Superior temporal gyrus (tissue), 1 donor: ENCODE measurements at regions not wholly inside any gene's neighbourhood (a gene's known extent, or its start where the extent isn't known, plus 50 kb on each side); places are given as distances from the start of the nearest gene placed in this dataset.

ENCODE experiments used
- DNase-seq: peaks from one replicate; pipeline ENCODE4 v3.0.0-alpha.2; 2016; ENCODE audit errors: extremely low spot score

DNA sequence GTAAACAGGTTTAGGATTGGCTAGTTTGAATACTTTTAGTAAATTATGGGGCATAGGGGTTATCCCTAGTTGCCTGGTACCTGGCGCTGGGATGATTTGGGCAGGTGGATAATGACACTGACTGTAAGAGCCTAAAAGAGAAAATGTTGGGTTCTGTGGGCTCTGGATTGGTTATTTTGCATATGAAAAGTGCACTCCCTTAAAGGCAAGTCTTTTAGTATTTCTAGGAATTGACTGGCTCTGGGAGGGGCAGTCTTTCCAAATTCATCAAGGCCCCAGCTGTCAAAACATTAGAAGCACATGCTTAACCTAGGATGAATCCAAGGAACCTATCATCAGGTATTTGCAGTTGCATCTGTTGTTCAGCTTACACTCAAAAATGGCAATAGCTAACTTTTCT lies 454.6 kb upstream of the SORCS1 start:
- no peak for DNase-seq

DNA sequence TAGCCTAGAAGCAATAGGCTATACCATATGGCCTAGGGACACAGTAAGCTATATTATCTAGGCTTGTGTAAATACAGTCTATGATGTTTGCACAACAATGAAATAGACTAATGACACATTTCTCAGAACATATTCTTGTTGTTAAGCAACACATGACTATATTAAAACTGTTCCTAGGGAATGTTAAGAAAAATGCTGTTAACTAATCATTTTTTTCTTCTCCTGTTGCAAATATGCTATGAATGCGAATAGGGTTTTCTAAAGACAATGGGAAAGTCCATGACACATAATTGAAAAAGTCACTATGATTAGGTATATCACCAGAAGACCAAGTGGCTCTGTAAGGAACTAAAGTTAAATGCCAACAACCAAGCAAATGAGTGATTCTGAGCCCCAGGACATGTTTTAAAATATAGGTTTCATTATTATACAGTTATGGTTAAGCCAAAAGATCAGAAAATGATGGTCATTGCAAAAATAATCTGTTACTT lies 454.0 kb upstream of the SORCS1 start:
- DNase-seq: no peak

DNA sequence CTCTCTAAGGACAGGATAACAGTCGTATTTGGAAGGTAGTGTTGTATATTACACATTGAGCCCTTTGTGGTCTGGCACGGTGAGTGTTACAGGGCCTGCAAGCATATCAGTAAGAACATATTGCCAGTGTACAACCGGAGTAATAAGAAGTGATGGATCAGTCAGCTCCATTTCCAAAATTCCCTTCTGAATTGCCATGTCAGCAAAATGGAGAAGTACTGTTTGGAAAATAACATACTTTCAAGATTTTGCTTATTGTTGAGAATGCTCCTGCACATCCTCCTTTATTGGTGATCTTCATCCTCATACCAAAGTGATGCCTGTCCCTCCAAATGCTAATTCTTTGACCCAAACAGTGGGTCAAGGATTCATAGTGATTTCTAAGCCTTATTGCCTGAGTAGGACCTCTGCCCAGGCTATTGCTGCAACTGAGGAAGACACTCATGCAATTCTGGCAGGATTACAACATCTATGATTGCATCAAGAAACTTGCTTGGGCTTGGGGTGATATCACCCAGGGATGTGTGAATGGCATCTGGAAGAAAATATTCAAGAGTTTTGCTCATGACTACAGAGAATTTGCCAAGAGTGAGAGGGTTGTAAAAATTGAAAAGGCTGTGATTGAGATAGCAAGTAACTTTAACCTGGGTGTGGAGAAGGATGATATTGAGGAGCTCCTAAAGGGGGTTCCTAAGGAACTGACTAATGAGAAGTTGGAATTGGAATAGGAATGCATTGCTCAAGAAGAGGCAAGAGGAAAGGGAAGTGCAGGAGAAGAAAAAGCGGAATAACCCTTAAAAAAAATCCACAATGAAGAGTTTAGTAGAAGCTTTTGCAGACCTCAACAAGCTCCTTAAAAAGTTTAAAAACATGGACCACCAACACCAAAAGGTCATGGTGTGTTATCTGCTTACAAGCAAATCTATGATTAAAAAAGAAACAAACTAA lies 452.2 kb upstream of the SORCS1 start:
- DNase-seq: no peak

GRCh38 chr10:107616031-107616430 lies 451.5 kb upstream of the SORCS1 start:
- DNase-seq: no peak

DNA sequence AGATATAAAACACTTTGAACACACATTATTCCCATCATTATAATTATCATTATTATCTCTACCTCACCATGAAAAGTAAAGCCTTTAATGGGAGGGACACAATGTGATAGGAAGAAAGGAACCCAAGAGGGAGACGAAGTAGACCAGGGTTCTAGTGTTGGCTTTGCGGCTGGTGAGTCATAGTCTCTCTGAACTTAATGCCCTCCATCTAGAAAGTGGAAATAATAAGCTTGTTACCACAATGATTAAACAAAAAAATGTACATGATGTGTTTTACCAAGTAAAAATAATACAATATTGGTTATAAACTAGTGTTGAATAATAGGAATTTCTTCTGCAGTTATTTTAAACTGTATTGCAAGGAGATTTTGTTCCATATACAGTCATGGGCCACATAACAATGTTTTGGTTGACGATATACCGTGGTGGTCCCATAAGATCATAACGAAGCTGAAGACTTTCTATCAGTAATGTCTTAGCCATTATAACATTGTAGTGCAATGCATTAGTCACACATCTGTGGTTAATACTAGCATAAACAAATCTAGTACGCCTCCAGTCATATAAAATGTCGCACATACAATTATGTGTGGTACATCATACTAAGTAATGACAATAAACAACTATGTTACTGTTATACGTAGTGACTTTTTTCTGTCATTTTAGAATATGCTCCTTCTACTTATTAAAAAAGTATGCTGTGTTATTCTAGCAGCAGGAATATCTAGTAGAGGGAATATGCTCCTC lies 450.6 kb upstream of the SORCS1 start:
- DNase-seq: no peak

GRCh38 chr10:107611115-107611514 lies 446.6 kb upstream of the SORCS1 start:
- DNase-seq: no peak

GRCh38 chr10:107589081-107589480 lies 424.6 kb upstream of the SORCS1 start:
- DNase-seq: no peak

GRCh38 chr10:107585630-107586029 lies 421.1 kb upstream of the SORCS1 start:
- DNase-seq: no peak

DNA sequence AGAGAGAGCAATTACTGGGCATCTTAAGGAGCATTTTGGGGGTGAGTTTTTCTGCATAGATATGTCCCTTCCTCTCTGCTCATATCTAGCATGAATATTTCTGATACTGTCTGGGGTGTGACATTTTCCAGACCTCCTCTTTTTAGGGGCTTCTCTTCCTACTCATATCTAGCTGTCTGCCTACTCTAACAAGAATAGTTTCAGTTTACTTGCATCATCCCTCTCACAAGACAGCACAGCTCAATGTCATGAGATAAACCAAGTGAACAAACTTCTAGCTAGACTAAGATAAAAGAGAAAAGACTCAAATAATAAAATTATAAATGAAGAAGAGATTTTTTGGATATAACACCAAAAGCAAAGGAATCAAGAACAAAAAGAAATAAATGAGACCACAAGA lies 419.5 kb upstream of the SORCS1 start:
- DNase-seq: no peak

GRCh38 chr10:107579970-107580369 lies 415.5 kb upstream of the SORCS1 start:
- no peak for DNase-seq

- peak; percentile 27 for DNase-seq
These were observed 412.7 kb upstream of the SORCS1 start for GRCh38 chr10:107577221-107577620.

- DNase-seq: peak; percentile 23
These were observed 412.2 kb upstream of the SORCS1 start for GRCh38 chr10:107576746-107577145.

GRCh38 chr10:107565014-107565413 lies 400.5 kb upstream of the SORCS1 start:
- DNase-seq: no peak

GRCh38 chr10:107561136-107561650 lies 396.7 kb upstream of the SORCS1 start:
- no peak for DNase-seq

DNA sequence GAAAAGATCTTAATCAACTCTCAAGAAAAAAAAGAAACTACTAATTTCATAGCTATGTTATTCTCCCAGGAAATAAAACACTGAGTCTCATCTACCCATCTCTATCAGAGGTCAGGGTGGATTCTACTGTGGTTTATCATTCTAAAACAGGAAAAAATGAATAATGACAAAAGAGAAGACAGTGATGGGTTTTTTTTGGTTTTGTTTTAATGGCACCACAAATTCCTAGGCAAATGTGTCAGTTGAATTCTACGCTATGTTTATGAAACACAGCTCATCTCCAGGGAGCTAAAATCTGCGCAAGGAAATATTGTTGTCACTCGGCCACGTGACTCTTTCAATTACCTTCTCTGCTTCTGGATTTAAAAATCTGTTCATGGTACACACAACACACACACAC lies 393.4 kb upstream of the SORCS1 start:
- DNase-seq: no peak

DNA sequence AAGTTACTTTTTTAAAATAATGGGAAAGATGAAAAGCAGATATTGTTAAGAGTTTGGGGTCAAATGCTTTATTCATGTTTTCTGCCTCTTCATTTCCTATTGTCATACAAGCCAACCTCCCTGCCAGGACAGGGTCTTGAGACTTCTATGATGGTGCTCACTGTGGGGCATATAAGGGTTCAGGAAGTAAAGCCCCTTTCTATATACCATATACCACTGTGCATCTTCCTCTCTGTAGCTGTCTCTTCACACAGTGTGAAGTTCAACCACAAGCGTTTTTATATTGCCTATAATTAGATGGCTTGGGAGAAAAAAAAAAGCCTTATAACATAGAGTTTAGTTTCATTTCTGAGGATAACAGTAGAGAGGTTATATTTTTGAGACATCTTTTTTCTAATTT lies 389.8 kb upstream of the SORCS1 start:
- DNase-seq: no peak

DNA sequence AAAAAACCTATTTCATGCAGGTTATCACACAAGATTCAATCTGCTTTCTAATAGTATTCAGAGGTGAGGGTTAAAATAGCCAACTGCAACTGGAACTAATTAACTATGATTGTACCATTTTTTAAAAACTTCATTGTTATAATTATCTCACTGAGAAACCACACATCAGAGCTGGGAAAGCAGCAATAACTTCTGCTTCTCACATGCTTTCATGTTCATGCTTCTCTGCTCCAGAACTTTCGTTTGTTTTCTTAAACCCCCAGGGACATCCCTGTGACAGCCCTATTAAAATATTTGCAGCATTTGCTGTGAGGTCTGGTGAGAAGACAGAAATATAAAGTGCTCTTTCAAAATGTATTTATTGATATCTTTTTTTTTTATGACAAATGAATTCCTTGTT lies 389.0 kb upstream of the SORCS1 start:
- no peak for DNase-seq

DNA sequence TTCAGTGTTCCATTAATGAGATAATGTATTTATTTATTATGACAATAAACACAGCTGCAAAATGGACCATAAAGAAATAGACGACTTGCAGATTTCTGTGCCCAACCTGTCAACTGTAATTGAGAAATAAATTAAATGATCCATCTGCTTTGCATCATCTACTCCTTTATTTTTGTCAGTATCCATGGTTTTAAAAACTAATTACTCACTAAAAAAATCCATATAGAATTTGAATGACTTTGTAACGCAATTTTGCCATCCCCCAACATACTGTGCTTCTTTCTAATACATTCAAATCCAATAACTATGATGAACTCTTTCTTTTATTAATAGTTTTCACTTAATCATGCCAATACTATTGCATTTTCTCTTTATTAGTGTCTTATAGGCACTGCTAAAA lies 388.5 kb upstream of the SORCS1 start:
- DNase-seq: no peak

- peak; percentile 56 for DNase-seq
These were observed 383.8 kb upstream of the SORCS1 start for GRCh38 chr10:107548301-107548700.

DNA sequence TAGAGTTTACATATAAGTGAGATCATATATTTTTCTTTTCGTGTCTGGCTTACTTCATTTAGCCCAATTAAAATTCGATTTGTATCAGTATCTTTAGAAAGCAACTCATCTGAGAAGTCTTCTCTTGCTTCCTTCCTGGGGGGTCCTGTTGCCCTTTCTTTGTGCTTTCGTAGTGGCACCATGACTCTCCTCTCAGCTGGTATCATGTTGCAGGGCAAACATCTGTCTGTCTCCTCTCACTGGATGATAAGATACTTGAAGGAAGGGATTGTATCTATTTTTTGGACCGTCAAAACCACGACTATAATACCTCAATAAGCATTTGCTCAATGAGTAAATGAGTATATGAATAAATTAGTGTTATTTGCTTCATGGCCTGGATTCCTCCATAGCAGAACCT lies 382.5 kb upstream of the SORCS1 start:
- DNase-seq: no peak

DNA sequence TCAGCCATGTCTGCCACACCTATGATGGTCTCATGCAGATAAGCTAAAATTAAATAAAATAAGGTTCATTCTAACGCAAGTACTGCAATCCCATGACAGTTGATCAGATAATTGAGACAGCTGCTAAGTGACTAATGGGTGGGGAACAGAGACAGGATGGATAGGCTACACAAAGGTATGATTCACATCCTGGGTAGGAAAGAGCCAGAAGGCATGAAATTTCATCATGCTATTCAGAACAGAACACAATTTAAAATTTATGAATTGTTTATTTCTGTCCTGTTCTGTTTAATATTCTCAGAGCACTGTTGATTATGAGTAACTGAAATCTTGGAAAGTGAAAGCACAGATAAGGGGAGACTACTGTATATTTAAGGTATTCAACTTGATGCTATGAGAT lies 381.8 kb upstream of the SORCS1 start:
- DNase-seq: no peak

DNA sequence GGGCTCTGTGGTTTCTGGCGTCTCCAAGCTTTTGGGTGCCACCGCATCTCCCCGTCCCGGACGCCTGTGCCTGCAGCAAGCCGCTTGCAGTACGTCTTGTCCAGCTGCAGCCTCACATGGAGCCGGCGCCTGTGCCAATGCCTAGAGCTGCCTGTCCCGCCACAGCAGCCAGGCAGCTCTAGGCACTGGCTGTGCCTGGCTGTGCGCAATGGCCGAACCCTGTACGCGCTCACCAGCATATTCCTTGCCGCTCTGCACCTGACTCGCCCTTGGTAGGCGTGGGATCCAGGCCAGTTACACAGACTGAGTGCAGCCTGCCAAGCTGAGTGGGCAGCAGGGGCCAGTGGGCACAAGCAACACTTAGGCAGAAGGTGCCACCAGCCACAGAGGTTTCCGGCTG lies 381.2 kb upstream of the SORCS1 start:
- no peak for DNase-seq
